ENCODE measurements at regions not wholly inside any gene's neighbourhood (a gene's known extent, or its start where the extent isn't known, plus 50 kb on each side); places are given as distances from the start of the nearest gene placed in this dataset.

DNA sequence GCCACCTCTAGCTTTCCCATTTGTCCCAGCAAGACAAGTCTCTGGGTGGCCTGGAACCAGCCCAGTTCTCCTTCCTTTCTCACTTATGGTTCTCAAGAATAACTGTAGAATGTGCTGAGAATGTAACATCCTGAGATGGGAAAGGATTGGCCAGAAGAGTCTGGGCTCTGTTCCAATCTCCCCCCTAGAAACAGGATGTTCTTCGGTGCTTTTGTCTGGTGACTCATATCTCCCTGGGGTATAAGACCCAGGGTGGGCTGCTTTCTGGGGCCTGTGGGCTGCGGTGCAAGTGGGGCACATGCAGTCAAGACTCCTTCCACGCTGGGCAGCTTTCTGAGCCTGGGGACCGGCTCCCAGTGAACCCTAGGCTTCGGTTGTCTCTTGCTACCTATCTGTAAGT, 251.2 kb upstream of the POU3F1 start:
- POLR2A ChIA-PET, result no interaction called here
- DNase-seq (ENCODE audit: low spot score), result no peak
- intact Hi-C loops (cut with micrococcal nuclease; ENCODE audit: unreplicated experiment), result no loop called here
- Histone ChIP-seq H3K4me2 (ENCODE audit: low read length) (no peak overlapping the region), H4K20me1 (ENCODE audit: insufficient read depth, low read length) (no peaks in the 10 kb centered on the region), H3K36me3 (ENCODE audit: insufficient read depth, low read length) (no peaks in the 10 kb centered on the region), H3K4me1 (ENCODE audit: insufficient read depth, low read length, poor library complexity, severe bottlenecking) (no peaks in the 10 kb centered on the region), H3K27ac (ENCODE audit: low read depth, low read length, poor library complexity, severe bottlenecking) (no peak overlapping the region), H2AFZ (ENCODE audit: low read length) (no peak overlapping the region), H3K9me2 (ENCODE audit: insufficient read depth, low read length) (no peaks in the 10 kb centered on the region), H3K4me3 (ENCODE audit: low read depth, low read length, poor library complexity, severe bottlenecking) (no peak overlapping the region), H3K79me2 (ENCODE audit: insufficient read depth, low read depth, low read length) (no peaks in the 10 kb centered on the region), H3K9me3 (ENCODE audit: low read length) (no peaks in the 10 kb centered on the region)
- CTCF ChIA-PET (ENCODE audit: unreplicated experiment), result no interaction called here
- TF ChIP-seq CTCF (conservative IDR thresholded peaks at IDR 0.05; ENCODE audit: low read length) (no peak), EZH2phosphoT487 (IDR thresholded peaks at IDR 0.05; ENCODE audit: borderline replicate concordance, low read depth, low read length) (no peak)
- no TSS peak for BruUV-seq (replicated peaks)

- no peak overlapping the region for H2AFZ ChIP-seq (ENCODE audit: low read length)
- TF ChIP-seq CTCF (conservative IDR thresholded peaks at IDR 0.05; ENCODE audit: low read length) (no peak), EZH2phosphoT487 (IDR thresholded peaks at IDR 0.05; ENCODE audit: borderline replicate concordance, low read depth, low read length) (no peak)
- CTCF ChIA-PET (ENCODE audit: unreplicated experiment), result no interaction called here
- H3K4me1 ChIP-seq (ENCODE audit: insufficient read depth, low read length, poor library complexity, severe bottlenecking), result no peaks in the 10 kb centered on the region
- no peak for DNase-seq (ENCODE audit: low spot score)
- H3K9me3 ChIP-seq (ENCODE audit: low read length), result no peaks in the 10 kb centered on the region
- no peaks in the 10 kb centered on the region for H3K9me2 ChIP-seq (ENCODE audit: insufficient read depth, low read length)
- H3K36me3 ChIP-seq (ENCODE audit: insufficient read depth, low read length), result no peaks in the 10 kb centered on the region
- H3K79me2 ChIP-seq (ENCODE audit: insufficient read depth, low read depth, low read length), result no peaks in the 10 kb centered on the region
- H3K4me2 ChIP-seq (ENCODE audit: low read length), result no peak overlapping the region
- no peak overlapping the region for H3K4me3 ChIP-seq (ENCODE audit: low read depth, low read length, poor library complexity, severe bottlenecking)
- intact Hi-C loops (cut with micrococcal nuclease; ENCODE audit: unreplicated experiment), result no loop called here
- no peak overlapping the region for H3K27ac ChIP-seq (ENCODE audit: low read depth, low read length, poor library complexity, severe bottlenecking)
- POLR2A ChIA-PET, result no interaction called here
- BruUV-seq (replicated peaks), result no TSS peak
- H4K20me1 ChIP-seq (ENCODE audit: insufficient read depth, low read length), result no peaks in the 10 kb centered on the region
These were observed 250.7 kb upstream of the POU3F1 start for GRCh38 chr1:38297246-38297645.

GRCh38 chr1:38296047-38296446, 249.5 kb upstream of the POU3F1 start:
- H3K79me2 ChIP-seq (ENCODE audit: insufficient read depth, low read depth, low read length), result no peaks in the 10 kb centered on the region
- POLR2A ChIA-PET, result no interaction called here
- no peaks in the 10 kb centered on the region for H3K9me2 ChIP-seq (ENCODE audit: insufficient read depth, low read length)
- no peak overlapping the region for H2AFZ ChIP-seq (ENCODE audit: low read length)
- H3K36me3 ChIP-seq (ENCODE audit: insufficient read depth, low read length), result no peaks in the 10 kb centered on the region
- no peak overlapping the region for H3K27ac ChIP-seq (ENCODE audit: low read depth, low read length, poor library complexity, severe bottlenecking)
- no peak for DNase-seq (ENCODE audit: low spot score)
- H3K9me3 ChIP-seq (ENCODE audit: low read length), result no peaks in the 10 kb centered on the region
- BruUV-seq (replicated peaks), result no TSS peak
- TF ChIP-seq EZH2phosphoT487 (IDR thresholded peaks at IDR 0.05; ENCODE audit: borderline replicate concordance, low read depth, low read length), result no peak
- no peak for TF ChIP-seq CTCF (conservative IDR thresholded peaks at IDR 0.05; ENCODE audit: low read length)
- H4K20me1 ChIP-seq (ENCODE audit: insufficient read depth, low read length), result no peaks in the 10 kb centered on the region
- H3K4me2 ChIP-seq (ENCODE audit: low read length), result no peak overlapping the region
- CTCF ChIA-PET (ENCODE audit: unreplicated experiment), result no interaction called here
- intact Hi-C loops (cut with micrococcal nuclease; ENCODE audit: unreplicated experiment), result no loop called here
- H3K4me3 ChIP-seq (ENCODE audit: low read depth, low read length, poor library complexity, severe bottlenecking), result no peak overlapping the region
- no peaks in the 10 kb centered on the region for H3K4me1 ChIP-seq (ENCODE audit: insufficient read depth, low read length, poor library complexity, severe bottlenecking)
